ENCODE measurements at regions not wholly inside any gene's neighbourhood (a gene's known extent, or its start where the extent isn't known, plus 50 kb on each side); places are given as distances from the start of the nearest gene placed in this dataset.

DNA sequence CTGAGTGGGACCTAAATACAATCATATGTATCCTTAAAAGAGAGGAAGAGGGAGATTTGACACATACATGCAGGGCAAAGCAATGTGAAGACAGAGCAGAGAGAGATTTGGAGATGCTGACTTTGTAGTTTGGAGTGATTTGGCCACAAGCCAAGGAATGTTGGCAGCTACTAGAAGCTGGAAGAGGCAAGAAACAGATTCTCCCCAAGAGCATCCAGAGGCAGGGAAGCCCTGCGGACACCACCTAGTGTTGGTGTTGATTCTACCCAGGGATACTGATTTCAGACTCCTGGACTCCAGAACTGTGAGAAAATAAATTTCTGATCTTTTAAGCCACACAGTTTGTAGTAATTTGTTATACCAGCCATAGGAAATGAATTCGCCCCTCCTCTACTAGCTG lies 64.9 kb upstream of the OSMR start:
- TF ChIP-seq, protein P1, sequence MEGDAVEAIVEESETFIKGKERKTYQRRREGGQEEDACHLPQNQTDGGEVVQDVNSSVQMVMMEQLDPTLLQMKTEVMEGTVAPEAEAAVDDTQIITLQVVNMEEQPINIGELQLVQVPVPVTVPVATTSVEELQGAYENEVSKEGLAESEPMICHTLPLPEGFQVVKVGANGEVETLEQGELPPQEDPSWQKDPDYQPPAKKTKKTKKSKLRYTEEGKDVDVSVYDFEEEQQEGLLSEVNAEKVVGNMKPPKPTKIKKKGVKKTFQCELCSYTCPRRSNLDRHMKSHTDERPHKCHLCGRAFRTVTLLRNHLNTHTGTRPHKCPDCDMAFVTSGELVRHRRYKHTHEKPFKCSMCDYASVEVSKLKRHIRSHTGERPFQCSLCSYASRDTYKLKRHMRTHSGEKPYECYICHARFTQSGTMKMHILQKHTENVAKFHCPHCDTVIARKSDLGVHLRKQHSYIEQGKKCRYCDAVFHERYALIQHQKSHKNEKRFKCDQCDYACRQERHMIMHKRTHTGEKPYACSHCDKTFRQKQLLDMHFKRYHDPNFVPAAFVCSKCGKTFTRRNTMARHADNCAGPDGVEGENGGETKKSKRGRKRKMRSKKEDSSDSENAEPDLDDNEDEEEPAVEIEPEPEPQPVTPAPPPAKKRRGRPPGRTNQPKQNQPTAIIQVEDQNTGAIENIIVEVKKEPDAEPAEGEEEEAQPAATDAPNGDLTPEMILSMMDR (conservative IDR thresholded peaks at IDR 0.05), result peak; percentile 48
- TF ChIP-seq ZFX (IDR thresholded peaks at IDR 0.05), result no peak
